Ovary (tissue), 7 donors: ENCODE measurements at regions not wholly inside any gene's neighbourhood (a gene's known extent, or its start where the extent isn't known, plus 50 kb on each side); places are given as distances from the start of the nearest gene placed in this dataset.

Source experiments
- DNase-seq, 5 donors: peaks; one replicate each; pipeline ENCODE4 v3.0.0-alpha.2; 2019 to 2020
- H3K27ac ChIP-seq, 2 donors: fragments of 200-600 bp; one replicate each; pipeline versions ENCODE4 v1.5.1 to v1.8.0; 2019 to 2022
- H3K27me3 ChIP-seq: fragments of 200-600 bp; one replicate; pipeline ENCODE4 v1.8.0; 2022
- H3K36me3 ChIP-seq: fragments of 200-600 bp; sonication (generic); one replicate; pipeline ENCODE4 v1.5.1; 2019
- H3K4me1 ChIP-seq: one replicate; pipeline ENCODE4 v1.8.1; 2013; ENCODE audit warnings: mild to moderate bottlenecking, moderate library complexity; ENCODE audit not compliant: insufficient read depth
- H3K4me3 ChIP-seq: fragments of 200-600 bp; sonication (generic); one replicate; pipeline ENCODE4 v1.5.1; 2017
- H3K9me3 ChIP-seq, 2 donors: fragments of 200-600 bp in 1 of 2; sonication (generic) in 1 of 2; one replicate each; pipeline versions ENCODE4 v1.5.1 to v1.8.1; 2013 to 2019; ENCODE audit warnings: mild to moderate bottlenecking in 1 of 2, moderate library complexity in 1 of 2
- CTCF ChIP-seq, 3 donors: fragments of 450-650 bp in 2 of 3; fragments of 200-600 bp in 1 of 3; IDR thresholded peaks; one replicate each; pipeline versions ENCODE4 v1.5.1 to v1.8.0; 2016 to 2022; ENCODE audit warnings: antibody characterized with exemption in 3 of 3, mild to moderate bottlenecking in 1 of 3
- EP300 ChIP-seq: sonication (generic); formaldehyde crosslinking; IDR thresholded peaks from one replicate; pipeline ENCODE4 v1.6.1; 2017; ENCODE audit warnings: antibody characterized with exemption
- POLR2A ChIP-seq: fragments of 450-650 bp; IDR thresholded peaks from one replicate; pipeline ENCODE4 v1.6.1; 2017; ENCODE audit warnings: antibody characterized with exemption, mild to moderate bottlenecking, moderate library complexity
- WGBS, 3 donors: extraction: QIAGEN DNeasy Blood & Tissue Kit in 1 of 3; methylation state at CpG; one replicate each; pipeline versions ENCODE4 v1.1.5 to v1.1.7; 2013 to 2017; 5-methylcytosine and 5-hydroxymethylcytosine counted together
- intact Hi-C, 4 donors: fragments of 100-400 bp; cut with DNase I; formaldehyde crosslinking; loops; one replicate each; pipeline versions ENCODE4 v1.11.0 to v1.15.1; 2022 to 2023
- donor health status: DM: no; HTN: no; CAD: no; lungs with moderate emphysema.
- donor health status: DM: no; HTN: no; CAD: no.
- donor health status: Bipolar disorder and iron deficiency.
- donor health status: DM: no; HTN: no; CAD: no.
- donor health status: DM: yes; HTN: yes; CAD: no.

- H3K4me1 ChIP-seq: no peaks in the 10 kb centered on the region
- intact Hi-C loops: no loop called here
- H3K27ac ChIP-seq: no peak overlapping the region
- no peaks in the 10 kb centered on the region for H3K36me3 ChIP-seq
- H3K27me3 ChIP-seq: no peaks in the 10 kb centered on the region
- no peak for DNase-seq
- no peak overlapping the region for H3K4me3 ChIP-seq
- 87 to 91% (median 88%) methylated on average over 9 of the region's 9 CpGs for WGBS, 3 donors
- TF ChIP-seq CTCF (IDR thresholded peaks at IDR 0.05) (no peak), EP300 (no peak), POLR2A (no peak)
- H3K9me3 ChIP-seq: no peaks in the 10 kb centered on the region
These were observed 839.3 kb upstream of the SALL3 start for GRCh38 chr18:78140294-78140693.

GRCh38 chr18:78144669-78145068 lies 834.9 kb upstream of the SALL3 start:
- intact Hi-C loops: no loop called here
- WGBS, 3 donors: 72 to 83% (median 80%) methylated on average over 11 of the region's 11 CpGs

GRCh38 chr18:78145096-78145495 lies 834.5 kb upstream of the SALL3 start:
- 77 to 80% (median 79%) methylated on average over 9 of the region's 9 CpGs for WGBS, 3 donors
- Histone ChIP-seq H3K4me1 (no peaks in the 10 kb centered on the region), H3K4me3 (no peak overlapping the region), H3K9me3 (no peaks in the 10 kb centered on the region), H3K36me3 (no peaks in the 10 kb centered on the region), H3K27me3 (no peaks in the 10 kb centered on the region), H3K27ac (no peak overlapping the region)
- intact Hi-C loops: no loop called here
- no peak for DNase-seq
- no peak for TF ChIP-seq POLR2A
- no peak for TF ChIP-seq EP300
- no peak for TF ChIP-seq CTCF (IDR thresholded peaks at IDR 0.05)

More at GRCh38 chr18:78144669-78145068, 834.9 kb upstream of the SALL3 start:
- Histone ChIP-seq H3K4me1 (no peaks in the 10 kb centered on the region), H3K4me3 (no peak overlapping the region), H3K27me3 (no peaks in the 10 kb centered on the region), H3K36me3 (no peaks in the 10 kb centered on the region), H3K27ac (no peak overlapping the region), H3K9me3 (no peaks in the 10 kb centered on the region)
- DNase-seq: no peak
- no peak for TF ChIP-seq CTCF (IDR thresholded peaks at IDR 0.05)
- no peak for TF ChIP-seq EP300
- no peak for TF ChIP-seq POLR2A

GRCh38 chr18:78146136-78147085 lies 833.2 kb upstream of the SALL3 start:
- Histone ChIP-seq H3K27me3 (no peaks in the 10 kb centered on the region), H3K27ac (no peak overlapping the region), H3K4me3 (no peak overlapping the region), H3K36me3 (no peaks in the 10 kb centered on the region), H3K9me3 (no peaks in the 10 kb centered on the region), H3K4me1 (no peaks in the 10 kb centered on the region)
- no peak for DNase-seq
- intact Hi-C loops: no loop called here
- no peak for TF ChIP-seq CTCF (IDR thresholded peaks at IDR 0.05)
- TF ChIP-seq POLR2A: no peak
- no peak for TF ChIP-seq EP300
- WGBS, 3 donors: 82 to 86% (median 82%) methylated on average over 17 of the region's 17 CpGs
